Caco-2 (cell line): ENCODE measurements at regions not wholly inside any gene's neighbourhood (a gene's known extent, or its start where the extent isn't known, plus 50 kb on each side); places are given as distances from the start of the nearest gene placed in this dataset.

Source experiments
- BruUV-seq: library from RNA; stranded (reverse); fragments of 400-500 nt; replicated peaks from 2 replicates; lab custom pipeline; 2021; lab: Mats Ljungman, UMichigan
- CTCF ChIA-PET: fragments of 300-600 bp; sonication (Branson Sonifier 250); formaldehyde crosslinking; loops from one replicate; lab custom pipeline; 2022; ENCODE audit warnings: antibody characterized with exemption; lab: Charles Lee
- POLR2A ChIA-PET: fragments of 300-600 bp; sonication (Branson Sonifier 250); formaldehyde crosslinking; loops from one replicate; lab custom pipeline; 2022; ENCODE audit warnings: antibody characterized with exemption; lab: Charles Lee
- DNase-seq, 2 experiments: peaks; one replicate each; pipeline versions ENCODE4 v3.0.0 to v3.0.0-alpha.2; 2020 to 2022
- H3K27me3 ChIP-seq: replicated peaks from 2 replicates; pipeline ENCODE4 v1.6.0; 2011; ENCODE audit warnings: low read length; ENCODE audit not compliant: control insufficient read depth, insufficient read depth
- H3K36me3 ChIP-seq: 2 replicates; pipeline ENCODE4 v1.5.1; 2011; ENCODE audit warnings: low read length; ENCODE audit not compliant: control insufficient read depth, insufficient read depth
- H3K4me1 ChIP-seq: fragments of 250-450 bp; sonication (Bioruptor Pico); 2 replicates; pipeline ENCODE4 v1.5.1; 2020; ENCODE audit warnings: mild to moderate bottlenecking
- H3K4me3 ChIP-seq: 2 replicates; pipeline ENCODE4 v1.5.1; 2011; ENCODE audit warnings: low read depth, mild to moderate bottlenecking, control low read depth, low read length
- H3K9me3 ChIP-seq: fragments of 250-450 bp; sonication (Bioruptor Pico); 2 replicates; pipeline ENCODE4 v1.5.1; 2020; ENCODE audit warnings: mild to moderate bottlenecking, moderate library complexity
- H3K27ac Mint-ChIP-seq: one replicate; pipeline ENCODE4 v1.8.0; 2022; ENCODE audit warnings: mixed read lengths; ENCODE audit not compliant: unreplicated experiment
- H3K27me3 Mint-ChIP-seq: one replicate; pipeline ENCODE4 v1.8.0; 2022; ENCODE audit warnings: mixed read lengths; ENCODE audit not compliant: insufficient read depth, unreplicated experiment
- H3K36me3 Mint-ChIP-seq: one replicate; pipeline ENCODE4 v1.8.0; 2022; ENCODE audit warnings: mild to moderate bottlenecking, mixed read lengths; ENCODE audit not compliant: insufficient read depth, unreplicated experiment
- H3K4me1 Mint-ChIP-seq: one replicate; pipeline ENCODE4 v1.8.0; 2022; ENCODE audit warnings: low read depth, mixed read lengths; ENCODE audit not compliant: unreplicated experiment
- H3K4me3 Mint-ChIP-seq: one replicate; pipeline ENCODE4 v1.8.0; 2022; ENCODE audit warnings: mild to moderate bottlenecking, moderate library complexity, mixed read lengths; ENCODE audit not compliant: unreplicated experiment
- H3K9me3 Mint-ChIP-seq: one replicate; pipeline ENCODE4 v1.8.0; 2022; ENCODE audit warnings: mixed read lengths; ENCODE audit not compliant: unreplicated experiment
- intact Hi-C: fragments of 100-400 bp; cut with micrococcal nuclease; formaldehyde crosslinking; loops from one replicate; pipeline ENCODE4 v1.10.0; 2022; ENCODE audit not compliant: unreplicated experiment
- TF ChIP-seq, protein P1 (sequence below), 2 experiments: fragments of 200-600 bp in 1 of 2; IDR thresholded peaks; 1 replicate in 1 of 2; 2 replicates in 1 of 2; pipeline versions ENCODE4 v1.5.1 to v1.8.0; 2011 to 2022; ENCODE audit warnings: antibody characterized with exemption in 1 of 2, control low read depth in 1 of 2, inconsistent platforms in 1 of 2, low read depth in 1 of 2, low read length in 1 of 2, mild to moderate bottlenecking in 1 of 2, moderate library complexity in 1 of 2; ENCODE audit not compliant: insufficient read depth in 1 of 2, severe bottlenecking in 1 of 2, unreplicated experiment in 1 of 2

DNA sequence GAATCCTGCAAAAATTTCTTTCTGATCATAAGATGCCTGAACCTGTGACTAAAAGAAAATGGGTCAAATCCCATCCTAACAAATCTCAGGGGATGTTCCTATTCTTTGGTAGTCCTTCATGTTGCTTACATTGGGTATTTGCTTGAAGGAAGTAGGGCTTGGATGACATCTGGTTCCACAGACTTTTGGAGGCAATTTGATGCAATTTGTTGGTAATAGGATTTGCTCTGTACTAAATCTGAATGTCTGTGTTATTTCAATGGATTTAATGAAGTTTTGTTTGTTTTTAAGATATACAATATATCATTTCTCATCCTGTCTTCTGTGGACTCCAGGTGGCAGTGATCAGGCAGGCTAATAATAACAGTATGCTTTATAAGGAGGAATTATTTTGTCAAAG is 457.9 kb downstream of the ZSWIM6 start:
- Histone ChIP-seq H3K36me3 (no peaks in the 10 kb centered on the region), H3K4me1 (peaks cover 9% of the 10 kb centered on the region; the same call in 1 of the 2 replicates), H3K4me3 (no peak overlapping the region), H3K27me3 (no peaks in the 10 kb centered on the region), H3K9me3 (0 out of 2 replicates have a peak, but pooled peaks cover 6% of the 10 kb centered on the region)
- Mint-ChIP-seq H3K36me3 (no peaks in the 10 kb centered on the region), H3K9me3 (no peaks in the 10 kb centered on the region), H3K27me3 (peaks cover 6% of the 10 kb centered on the region), H3K4me3 (no peak overlapping the region), H3K4me1 (peaks cover 7% of the 10 kb centered on the region), H3K27ac (no peak overlapping the region)
- intact Hi-C loops: loop anchor here (5.0 kb wide), 1 partner anchor 47 kb away; no protein-coding TSS in a partner anchor
- TF ChIP-seq, protein P1, sequence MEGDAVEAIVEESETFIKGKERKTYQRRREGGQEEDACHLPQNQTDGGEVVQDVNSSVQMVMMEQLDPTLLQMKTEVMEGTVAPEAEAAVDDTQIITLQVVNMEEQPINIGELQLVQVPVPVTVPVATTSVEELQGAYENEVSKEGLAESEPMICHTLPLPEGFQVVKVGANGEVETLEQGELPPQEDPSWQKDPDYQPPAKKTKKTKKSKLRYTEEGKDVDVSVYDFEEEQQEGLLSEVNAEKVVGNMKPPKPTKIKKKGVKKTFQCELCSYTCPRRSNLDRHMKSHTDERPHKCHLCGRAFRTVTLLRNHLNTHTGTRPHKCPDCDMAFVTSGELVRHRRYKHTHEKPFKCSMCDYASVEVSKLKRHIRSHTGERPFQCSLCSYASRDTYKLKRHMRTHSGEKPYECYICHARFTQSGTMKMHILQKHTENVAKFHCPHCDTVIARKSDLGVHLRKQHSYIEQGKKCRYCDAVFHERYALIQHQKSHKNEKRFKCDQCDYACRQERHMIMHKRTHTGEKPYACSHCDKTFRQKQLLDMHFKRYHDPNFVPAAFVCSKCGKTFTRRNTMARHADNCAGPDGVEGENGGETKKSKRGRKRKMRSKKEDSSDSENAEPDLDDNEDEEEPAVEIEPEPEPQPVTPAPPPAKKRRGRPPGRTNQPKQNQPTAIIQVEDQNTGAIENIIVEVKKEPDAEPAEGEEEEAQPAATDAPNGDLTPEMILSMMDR (IDR thresholded peaks at IDR 0.05; ENCODE audit: insufficient read depth in 1 of 2, low read depth in 1 of 2, low read length in 1 of 2, severe bottlenecking in 1 of 2, unreplicated experiment in 1 of 2): no peak
- BruUV-seq: no TSS peak
- POLR2A ChIA-PET: no interaction called here
- CTCF ChIA-PET: no interaction called here
- no peak for DNase-seq

DNA sequence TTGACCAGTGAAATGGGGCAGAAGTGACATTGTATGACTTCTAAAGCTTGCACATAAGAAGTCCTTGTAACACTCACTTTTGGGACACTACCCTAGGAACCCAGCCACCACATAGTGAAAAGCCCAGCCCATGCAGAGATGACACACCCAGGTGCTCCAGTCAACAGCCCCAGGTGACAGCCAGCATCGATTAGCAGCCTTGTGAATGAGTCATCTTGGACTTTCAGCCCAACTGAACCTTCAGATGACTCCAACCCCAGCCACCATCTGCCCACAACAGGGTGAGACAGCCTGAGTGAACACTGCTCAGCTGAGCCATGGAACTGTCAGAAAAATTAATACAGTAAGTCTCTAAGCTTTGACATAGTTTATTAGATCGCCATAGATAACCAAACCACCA is 458.6 kb downstream of the ZSWIM6 start:
- no peak overlapping the region for H3K27ac Mint-ChIP-seq
- H3K27me3 Mint-ChIP-seq: peaks cover 3% of the 10 kb centered on the region
- no TSS peak for BruUV-seq
- no peak overlapping the region for H3K4me3 Mint-ChIP-seq
- intact Hi-C loops: loop anchor here (5.0 kb wide), 1 partner anchor 47 kb away; no protein-coding TSS in a partner anchor
- H3K4me1 Mint-ChIP-seq: peaks cover 7% of the 10 kb centered on the region
- DNase-seq: peak; percentile 48 to 79
- H3K4me1 ChIP-seq: peaks cover 9% of the 10 kb centered on the region; the same call in 1 of the 2 replicates
- no peaks in the 10 kb centered on the region for H3K36me3 ChIP-seq
- no peaks in the 10 kb centered on the region for H3K27me3 ChIP-seq
- ChIA-PET POLR2A (no interaction called here), CTCF (interaction anchor here (1.0 kb wide), 1 partner anchor 27 kb away, joined by 4 read pairs; no protein-coding TSS in a partner anchor)
- H3K9me3 Mint-ChIP-seq: no peaks in the 10 kb centered on the region
- TF ChIP-seq, protein P1 (IDR thresholded peaks at IDR 0.05; ENCODE audit: insufficient read depth in 1 of 2, low read depth in 1 of 2, low read length in 1 of 2, severe bottlenecking in 1 of 2, unreplicated experiment in 1 of 2): no peak
- H3K4me3 ChIP-seq: no peak overlapping the region
- H3K9me3 ChIP-seq: 0 out of 2 replicates have a peak, but pooled peaks cover 2% of the 10 kb centered on the region
- no peaks in the 10 kb centered on the region for H3K36me3 Mint-ChIP-seq

DNA sequence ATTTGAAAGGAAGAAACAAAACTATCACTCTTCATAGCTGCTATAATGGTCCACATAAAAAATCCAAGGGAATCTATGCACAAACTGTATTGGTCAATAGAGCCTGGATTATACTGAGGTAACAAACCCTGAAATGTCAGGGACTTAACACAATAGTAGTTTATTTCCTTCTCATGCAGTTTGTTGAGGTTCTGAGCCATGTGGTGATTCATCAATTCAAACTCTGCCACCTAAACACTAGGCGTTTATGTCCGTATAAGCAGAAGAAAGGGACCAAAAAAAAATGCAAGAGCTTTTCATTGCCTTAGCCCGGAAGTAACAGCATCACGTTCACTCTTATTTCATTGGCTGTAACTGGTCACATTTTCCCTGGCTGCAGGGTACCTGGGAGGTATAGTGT is 464.7 kb downstream of the ZSWIM6 start:
- no peak overlapping the region for H3K27ac Mint-ChIP-seq
- no peak for DNase-seq
- Histone ChIP-seq H3K9me3 (no peaks in the 10 kb centered on the region), H3K4me3 (no peak overlapping the region), H3K27me3 (no peaks in the 10 kb centered on the region), H3K4me1 (no peaks in the 10 kb centered on the region), H3K36me3 (no peaks in the 10 kb centered on the region)
- H3K27me3 Mint-ChIP-seq: peaks cover 8% of the 10 kb centered on the region
- no peaks in the 10 kb centered on the region for H3K4me1 Mint-ChIP-seq
- ChIA-PET POLR2A (no interaction called here), CTCF (no interaction called here)
- no peaks in the 10 kb centered on the region for H3K9me3 Mint-ChIP-seq
- intact Hi-C loops: no loop called here
- no peaks in the 10 kb centered on the region for H3K36me3 Mint-ChIP-seq
- H3K4me3 Mint-ChIP-seq: no peak overlapping the region
- TF ChIP-seq, protein P1 (IDR thresholded peaks at IDR 0.05; ENCODE audit: insufficient read depth in 1 of 2, low read depth in 1 of 2, low read length in 1 of 2, severe bottlenecking in 1 of 2, unreplicated experiment in 1 of 2): no peak
- no TSS peak for BruUV-seq
